Inflammatory macrophage treated with lipopolysaccharide for 4 hours (primary cell): ENCODE measurements at regions not wholly inside any gene's neighbourhood (a gene's known extent, or its start where the extent isn't known, plus 50 kb on each side); places are given as distances from the start of the nearest gene placed in this dataset.

Experiments
- DNase-seq: peaks from one replicate; pipeline ENCODE4 v3.0.0-alpha.2; 2020

GRCh38 chr9:82598241-82599039, 464.5 kb downstream of the RASEF start:
- DNase-seq: no peak

- DNase-seq: peak; percentile 68
These were observed 463.5 kb downstream of the RASEF start for GRCh38 chr9:82599336-82599949.

GRCh38 chr9:82600536-82601292, 462.2 kb downstream of the RASEF start:
- DNase-seq: no peak

GRCh38 chr9:82601293-82601771, 461.6 kb downstream of the RASEF start:
- no peak for DNase-seq

GRCh38 chr9:82604947-82605656, 457.8 kb downstream of the RASEF start:
- DNase-seq: no peak

- no peak for DNase-seq
These were observed 457.3 kb downstream of the RASEF start for GRCh38 chr9:82605657-82606031.

GRCh38 chr9:82606071-82606470, 456.9 kb downstream of the RASEF start:
- no peak for DNase-seq

- peak; percentile 70 for DNase-seq
These were observed 456.2 kb downstream of the RASEF start for GRCh38 chr9:82606492-82607382.

GRCh38 chr9:82608487-82608886, 454.5 kb downstream of the RASEF start:
- DNase-seq: no peak

GRCh38 chr9:82612942-82613341, 450.0 kb downstream of the RASEF start:
- DNase-seq: no peak

GRCh38 chr9:82613498-82613897, 449.4 kb downstream of the RASEF start:
- no peak for DNase-seq

- no peak for DNase-seq
These were observed 446.4 kb downstream of the RASEF start for GRCh38 chr9:82616545-82616944.

GRCh38 chr9:82621447-82621846, 441.5 kb downstream of the RASEF start:
- DNase-seq: no peak

GRCh38 chr9:82637368-82637767, 425.6 kb downstream of the RASEF start:
- no peak for DNase-seq

- no peak for DNase-seq
These were observed 417.3 kb downstream of the RASEF start for GRCh38 chr9:82645600-82645999.

- DNase-seq: no peak
These were observed 412.6 kb downstream of the RASEF start for GRCh38 chr9:82650368-82650767.

GRCh38 chr9:82651474-82651873, 411.5 kb downstream of the RASEF start:
- no peak for DNase-seq

GRCh38 chr9:82665324-82665723, 397.6 kb downstream of the RASEF start:
- no peak for DNase-seq

- DNase-seq: no peak
These were observed 394.2 kb downstream of the RASEF start for GRCh38 chr9:82668689-82669199.

- no peak for DNase-seq
These were observed 392.9 kb downstream of the RASEF start for GRCh38 chr9:82670000-82670399.

- DNase-seq: no peak
These were observed 392.2 kb downstream of the RASEF start for GRCh38 chr9:82670726-82671125.

- DNase-seq: no peak
These were observed 389.7 kb downstream of the RASEF start for GRCh38 chr9:82673201-82673600.
